Tibial nerve (tissue), 3 donors: ENCODE measurements at regions not wholly inside any gene's neighbourhood (a gene's known extent, or its start where the extent isn't known, plus 50 kb on each side); places are given as distances from the start of the nearest gene placed in this dataset.

Experiments used
- EP300 ChIP-seq, 2 donors: sonication (generic); formaldehyde crosslinking; IDR thresholded peaks; one replicate each; pipeline ENCODE4 v1.6.1; 2017; ENCODE audit warnings: antibody characterized with exemption in 2 of 2, mild to moderate bottlenecking in 1 of 2
- POLR2A ChIP-seq, 2 donors: fragments of 450-650 bp; IDR thresholded peaks; one replicate each; pipeline ENCODE4 v1.6.1; 2017; ENCODE audit warnings: antibody characterized with exemption in 2 of 2, mild to moderate bottlenecking in 2 of 2, moderate library complexity in 2 of 2

- TF ChIP-seq POLR2A (IDR thresholded peaks at IDR 0.05) = no peak
- no peak for TF ChIP-seq EP300 (IDR thresholded peaks at IDR 0.05)
These were observed 71.9 kb upstream of the SLCO4A1 start for GRCh38 chr20:62570403-62570802.
